PFSK-1 (cell line): ENCODE measurements at regions not wholly inside any gene's neighbourhood (a gene's known extent, or its start where the extent isn't known, plus 50 kb on each side); places are given as distances from the start of the nearest gene placed in this dataset.

Experiments used
- POLR2AphosphoS5 ChIP-seq: IDR thresholded peaks from 2 replicates; pipeline ENCODE4 v1.6.1; 2012; ENCODE audit warnings: low read depth, mild to moderate bottlenecking, control low read depth, low read length, moderate library complexity
- REST ChIP-seq, 2 experiments: IDR thresholded peaks; 2 replicates each; pipeline versions ENCODE4 v1.6.1 to v1.8.0; 2011 to 2012; ENCODE audit warnings: low read depth in 2 of 2, low read length in 2 of 2, control low read depth in 1 of 2, inconsistent platforms in 1 of 2, mild to moderate bottlenecking in 1 of 2, moderate library complexity in 1 of 2; ENCODE audit not compliant: insufficient read depth in 1 of 2
- TAF1 ChIP-seq: IDR thresholded peaks from 2 replicates; pipeline ENCODE4 v1.6.1; 2012; ENCODE audit warnings: low read length, control low read depth, borderline replicate concordance; ENCODE audit not compliant: insufficient read depth

GRCh38 chrX:22889819-22890218 lies 109.9 kb upstream of the DDX53 start:
- TF ChIP-seq REST (IDR thresholded peaks at IDR 0.05; ENCODE audit: insufficient read depth in 1 of 2, low read depth in 2 of 2, low read length in 2 of 2) (no peak), TAF1 (no peak), POLR2AphosphoS5 (no peak)
